ENCODE measurements at regions not wholly inside any gene's neighbourhood (a gene's known extent, or its start where the extent isn't known, plus 50 kb on each side); places are given as distances from the start of the nearest gene placed in this dataset.
A peak's percentile ranks its signal among the peaks of the same experiment; 100 is the strongest.

GRCh38 chrX:38988301-38988700 lies 187.0 kb downstream of the MID1IP1 start:
- DNase-seq, result no peak

DNA sequence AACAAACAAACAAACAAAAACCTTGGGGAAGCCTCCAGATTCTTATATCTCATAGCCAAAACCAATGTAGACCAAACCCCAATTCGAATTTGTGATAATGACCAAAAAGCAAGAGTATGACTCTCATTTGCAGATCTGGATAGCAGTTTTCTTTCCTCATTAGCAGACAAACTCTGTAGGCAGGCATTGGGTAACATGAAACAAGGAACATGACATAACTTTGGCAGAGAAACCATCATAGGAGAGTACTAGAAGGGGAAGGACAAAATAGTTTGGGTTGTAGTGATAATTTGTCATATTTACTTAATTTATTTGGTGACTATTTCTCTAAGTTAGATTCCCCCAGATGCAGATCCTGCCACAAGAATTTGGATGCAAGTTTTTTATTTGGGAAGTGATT lies 187.8 kb downstream of the MID1IP1 start:
- no peak for DNase-seq

GRCh38 chrX:38991656-38992440 lies 190.6 kb downstream of the MID1IP1 start:
- DNase-seq, result no peak

DNA sequence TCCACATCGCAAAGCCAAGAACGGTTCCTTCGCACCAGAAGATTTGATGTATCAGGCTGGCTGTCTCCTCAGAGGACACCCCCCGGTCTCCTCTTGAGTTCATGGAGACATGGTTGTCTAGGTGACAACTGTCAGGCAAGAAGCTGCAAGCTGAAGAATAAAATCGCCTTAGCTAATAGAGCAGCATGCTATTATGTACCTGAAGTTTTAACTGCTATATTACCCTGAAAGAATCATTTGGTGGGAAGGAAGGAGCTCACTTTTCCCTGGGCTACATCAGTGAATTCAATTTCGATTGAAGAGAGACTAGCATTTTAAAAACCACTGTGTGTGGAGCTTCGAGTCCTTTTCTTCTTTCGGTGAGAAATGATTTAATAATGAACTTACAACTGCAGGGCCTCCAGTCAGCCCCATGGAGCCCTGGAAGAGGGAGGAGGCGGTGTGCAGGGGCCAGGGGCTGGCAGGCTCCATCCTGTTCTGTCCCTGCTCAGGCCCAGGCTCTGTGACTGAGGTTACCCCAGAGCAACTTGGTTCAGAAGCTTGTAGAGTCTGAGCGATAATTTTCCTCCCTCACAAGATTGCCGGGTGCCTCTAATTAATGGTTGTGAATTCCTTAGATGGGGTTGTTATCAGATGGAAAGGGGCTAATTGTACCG lies 191.3 kb downstream of the MID1IP1 start:
- peak in 1 of 51 donors; percentile 0 for DNase-seq

- DNase-seq, result no peak
Measured at GRCh38 chrX:38993500-38993899, 192.2 kb downstream of the MID1IP1 start.

DNA sequence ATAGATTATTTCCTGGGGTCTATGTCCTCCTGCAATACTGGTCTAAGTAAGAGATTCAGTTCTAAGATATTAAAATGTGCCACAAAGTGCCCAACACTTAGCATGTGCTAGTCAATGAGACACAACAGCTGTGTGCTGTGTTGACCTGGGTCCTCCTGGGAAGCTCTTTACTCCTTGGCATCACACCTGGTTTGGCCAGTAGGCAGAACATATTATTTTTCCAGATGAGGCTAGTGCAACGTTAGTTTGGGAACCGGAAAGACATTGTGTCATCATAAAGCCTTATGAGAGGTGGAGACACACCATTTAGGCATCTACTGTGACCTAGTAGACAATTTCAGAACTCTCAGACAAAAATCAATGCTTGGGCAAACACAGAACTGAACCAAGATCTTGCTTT lies 197.8 kb downstream of the MID1IP1 start:
- DNase-seq, result no peak

DNA sequence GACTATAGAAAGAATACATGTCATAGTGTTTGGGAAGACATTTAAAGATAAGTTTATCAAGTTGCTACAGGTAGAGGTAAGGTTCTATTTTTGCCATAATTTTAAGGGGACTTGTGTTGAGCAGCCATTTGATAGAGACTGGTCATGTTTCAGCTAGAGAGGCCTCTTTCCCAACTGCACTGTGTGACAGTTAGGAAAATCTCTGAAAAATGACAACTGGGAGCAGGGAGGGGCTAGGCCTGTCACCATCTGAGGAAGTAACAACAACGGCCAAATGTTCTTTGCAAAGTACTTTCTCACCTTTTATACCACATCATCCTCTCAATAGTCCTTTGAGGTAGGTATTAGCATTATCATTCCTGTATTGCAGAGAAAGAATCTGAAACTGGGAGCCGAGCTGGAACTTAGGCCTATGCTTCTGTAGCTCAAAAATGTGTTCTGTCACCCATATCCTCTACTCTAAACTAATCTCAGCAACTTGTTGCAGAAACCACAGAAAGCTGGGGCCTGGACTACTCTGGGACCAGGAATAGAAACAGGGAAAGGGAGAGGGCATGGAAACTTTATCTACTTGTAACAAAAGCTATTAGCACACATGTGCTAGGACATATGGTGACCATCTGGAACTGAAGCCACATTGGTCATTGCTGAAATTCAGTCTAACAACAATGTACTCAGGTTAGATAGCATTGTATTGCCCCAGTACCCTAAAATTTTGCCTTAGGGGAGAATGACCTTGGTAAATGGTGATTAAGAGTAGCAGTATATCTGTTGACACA lies 198.9 kb downstream of the MID1IP1 start:
- DNase-seq, result no peak

DNA sequence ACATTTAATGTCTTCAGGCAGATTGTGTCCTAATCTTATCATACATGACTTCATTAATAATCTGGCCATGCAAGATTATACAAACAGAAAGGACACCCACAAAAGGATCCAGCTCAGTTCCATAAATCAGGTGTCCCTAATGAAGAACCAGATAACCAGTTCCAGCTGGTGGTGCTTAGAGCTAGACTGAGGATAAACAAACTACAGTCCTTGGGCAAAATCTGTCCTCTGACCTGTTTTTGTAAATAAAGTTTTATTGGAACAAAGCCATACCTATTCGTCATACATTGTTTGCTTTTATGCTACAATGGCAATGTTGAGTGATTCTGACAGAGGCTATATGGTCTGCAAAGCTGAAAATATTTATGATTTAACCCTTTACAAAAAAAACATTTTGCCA lies 199.5 kb downstream of the MID1IP1 start:
- no peak for DNase-seq

DNA sequence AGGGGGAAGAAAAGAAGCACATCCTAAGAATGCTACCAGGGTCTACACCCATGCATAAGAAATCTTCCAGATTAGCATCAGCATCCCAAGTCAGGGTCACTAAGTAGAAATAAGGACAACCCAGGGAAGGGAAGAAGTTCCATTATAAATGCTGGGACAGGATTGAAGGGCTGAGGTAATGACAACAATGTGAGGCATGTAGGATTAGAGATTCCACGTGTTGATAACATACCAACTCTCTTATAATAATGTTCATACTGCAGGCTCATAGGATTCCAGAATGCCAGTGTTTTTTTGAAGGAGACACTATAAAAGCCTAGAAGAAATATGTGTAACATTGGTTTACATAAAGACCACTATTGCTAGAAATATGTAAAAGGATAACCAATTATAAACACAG lies 201.2 kb downstream of the MID1IP1 start:
- DNase-seq, result no peak

GRCh38 chrX:39008549-39008948 lies 207.3 kb downstream of the MID1IP1 start:
- DNase-seq, result no peak

DNA sequence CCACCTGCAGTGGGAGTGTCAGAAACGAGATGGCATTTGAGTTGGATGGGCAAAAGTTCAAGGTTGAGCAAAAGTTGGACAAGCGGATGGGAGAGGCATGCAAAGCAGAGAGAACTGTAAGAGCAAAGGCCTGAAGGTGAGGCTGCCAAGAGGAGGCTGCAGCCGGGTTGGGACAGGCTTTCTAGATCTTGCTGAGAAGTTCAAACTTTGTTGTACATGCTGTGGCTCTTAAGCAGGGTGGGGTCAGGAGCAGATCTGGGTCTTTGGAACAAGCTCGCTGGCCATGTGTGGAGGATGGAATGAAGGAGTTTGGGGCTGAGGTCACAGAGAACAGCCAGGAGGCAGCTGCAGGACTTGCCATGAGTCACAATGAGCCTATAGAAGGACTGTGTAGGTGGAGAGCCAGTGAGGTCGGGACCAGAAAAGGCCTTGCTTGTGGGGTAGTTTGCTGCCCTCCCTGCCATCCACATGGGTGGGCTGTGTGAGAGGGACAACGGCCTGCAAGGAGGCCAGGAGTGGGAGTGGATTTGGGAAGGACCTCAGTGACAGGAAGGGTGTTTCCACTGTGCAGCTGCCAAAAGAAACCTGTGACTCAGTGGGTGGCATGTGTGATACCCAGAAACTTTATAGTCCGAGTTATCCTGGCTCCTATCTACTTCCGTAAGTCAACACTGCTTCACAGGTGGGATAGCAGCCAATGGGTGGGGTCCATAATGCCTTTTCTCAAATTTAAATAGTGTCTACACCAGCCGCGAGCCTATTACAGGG lies 210.4 kb downstream of the MID1IP1 start:
- no peak for DNase-seq

DNA sequence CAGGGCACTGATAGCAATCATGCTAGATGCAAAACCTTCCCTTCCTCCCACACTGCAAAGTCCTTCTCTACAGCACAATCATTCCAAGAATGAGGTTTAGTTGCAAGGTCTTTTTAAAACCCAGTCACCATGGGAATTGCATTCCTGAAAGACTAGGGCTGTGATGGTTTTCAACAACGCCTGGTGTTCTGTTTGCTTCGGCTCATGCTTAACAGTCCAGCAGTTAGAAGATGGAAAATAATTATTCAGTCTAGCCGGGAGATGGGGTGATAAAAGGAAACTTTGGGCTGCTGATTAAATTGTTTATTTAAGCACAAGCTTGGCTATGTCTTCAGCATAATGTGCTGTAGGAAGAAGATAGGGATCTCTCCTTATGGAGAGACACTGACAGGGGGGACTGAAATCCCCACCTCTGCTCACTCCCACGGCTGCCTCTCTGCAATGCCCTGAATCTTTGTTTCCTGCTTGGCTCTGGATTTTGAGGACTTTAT lies 211.4 kb downstream of the MID1IP1 start:
- peak in 2 of 51 donors; percentile 0 to 17 for DNase-seq

DNA sequence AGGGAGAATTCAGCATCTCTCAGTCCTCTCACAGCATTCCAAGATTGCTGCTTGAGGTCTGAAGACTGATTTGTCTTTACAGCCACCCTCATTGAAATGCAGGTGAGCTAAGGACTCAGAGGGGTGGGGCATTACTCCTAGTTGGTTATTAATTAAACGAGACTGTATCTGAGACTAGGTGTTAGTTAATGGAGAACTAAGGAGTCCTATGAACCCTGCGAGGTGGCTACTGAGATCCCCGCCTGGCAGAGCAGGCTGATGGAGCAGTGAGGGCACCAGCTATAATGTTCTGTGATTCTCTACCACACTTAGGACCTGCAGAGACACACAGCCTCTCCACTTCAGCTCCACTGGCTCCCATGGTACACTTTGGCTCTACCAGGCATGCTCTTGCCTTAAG lies 215.3 kb downstream of the MID1IP1 start:
- no peak for DNase-seq

GRCh38 chrX:39017077-39017476 lies 215.8 kb downstream of the MID1IP1 start:
- no peak for DNase-seq

- no peak for DNase-seq
Measured at GRCh38 chrX:39017716-39018115, 216.5 kb downstream of the MID1IP1 start.

- DNase-seq, result no peak
Measured at GRCh38 chrX:39018541-39018940, 217.3 kb downstream of the MID1IP1 start.

- DNase-seq, result no peak
Measured at GRCh38 chrX:39019056-39019455, 217.8 kb downstream of the MID1IP1 start.

DNA sequence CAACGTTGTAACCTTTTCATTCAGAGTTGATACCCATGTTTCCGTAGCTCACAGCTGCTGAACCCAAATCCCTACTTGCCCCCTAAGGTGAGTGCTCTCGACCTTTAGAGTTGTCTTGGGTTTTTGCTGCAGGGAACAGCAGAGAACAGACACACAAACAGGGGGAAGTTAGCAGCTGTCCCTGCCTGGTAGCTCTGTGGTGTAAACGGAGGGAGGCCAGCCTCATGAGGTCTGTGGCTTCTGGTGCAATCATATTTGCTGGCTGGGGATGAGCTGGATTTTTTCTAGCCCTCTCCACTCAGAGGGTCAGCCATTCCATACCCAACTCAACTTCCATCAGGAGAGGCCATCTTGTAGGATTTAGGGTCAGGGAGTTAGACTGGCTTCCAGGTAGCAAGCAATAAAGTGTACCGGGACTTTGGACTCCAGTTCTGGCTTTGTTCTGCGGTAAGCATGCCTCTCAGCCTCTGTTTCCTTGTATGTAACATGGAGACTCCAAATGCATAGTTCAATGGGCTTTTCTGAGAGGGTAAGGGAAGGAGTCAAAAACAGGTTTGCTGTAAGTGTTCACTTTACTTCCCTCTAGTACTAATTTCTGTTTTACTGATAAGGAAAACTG lies 218.9 kb downstream of the MID1IP1 start:
- DNase-seq, result no peak

DNA sequence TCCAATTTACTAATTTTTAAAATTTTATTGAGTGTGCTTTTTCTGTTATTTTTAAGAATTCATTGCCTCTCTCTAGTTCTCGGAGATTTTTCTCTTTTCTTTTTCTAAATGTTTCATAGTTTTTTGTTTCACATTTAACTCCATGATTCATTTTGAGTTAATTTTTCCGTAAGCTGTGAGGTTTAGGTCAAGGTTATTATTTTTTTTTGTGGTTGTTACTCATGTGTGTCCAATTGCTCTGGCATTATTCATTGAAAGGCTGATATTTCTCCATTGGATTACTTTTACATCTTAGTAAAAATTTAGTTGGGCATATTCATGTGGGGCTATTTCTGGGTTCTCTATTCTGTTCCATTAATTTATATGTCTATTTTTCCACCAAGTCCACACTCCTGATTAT lies 220.8 kb downstream of the MID1IP1 start:
- DNase-seq, result no peak

DNA sequence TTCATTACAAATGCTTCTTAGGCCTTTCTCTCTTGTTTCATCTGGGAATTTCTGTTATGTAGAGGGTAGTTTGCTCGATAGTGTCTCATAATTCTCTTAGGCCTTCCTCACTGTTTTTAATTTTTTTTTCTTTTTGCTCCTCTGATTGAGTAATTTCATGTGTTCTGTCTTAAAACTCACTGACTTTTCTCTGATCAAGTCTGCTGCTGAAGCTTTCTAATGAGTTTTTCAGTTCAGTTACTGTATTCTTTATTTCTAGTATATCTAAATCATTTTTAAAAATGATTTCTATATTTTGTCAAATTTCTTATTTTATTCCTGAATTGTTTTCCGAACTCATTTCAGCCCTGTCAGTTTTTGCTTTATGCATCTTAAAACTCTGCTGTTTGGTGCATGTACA lies 228.0 kb downstream of the MID1IP1 start:
- DNase-seq, result no peak

- DNase-seq, result no peak
Measured at GRCh38 chrX:39030636-39031035, 229.4 kb downstream of the MID1IP1 start.
